Right lobe of liver (tissue), 4 donors: ENCODE measurements at regions not wholly inside any gene's neighbourhood (a gene's known extent, or its start where the extent isn't known, plus 50 kb on each side); places are given as distances from the start of the nearest gene placed in this dataset.

Experiments used
- POLR2A ChIP-seq: fragments of 450-650 bp; IDR thresholded peaks from one replicate; pipeline ENCODE4 v1.6.1; 2017; ENCODE audit warnings: antibody characterized with exemption, mild to moderate bottlenecking
- TF ChIP-seq, protein P1 (sequence below), 4 donors: fragments of 200-600 bp in 3 of 4; fragments of 450-650 bp in 1 of 4; IDR thresholded peaks; one replicate each; pipeline versions ENCODE4 v1.5.1 to v1.8.0; 2016 to 2022; ENCODE audit warnings: antibody characterized with exemption in 4 of 4, mild to moderate bottlenecking in 2 of 4
- donor health status: DM: no; HTN: no; CAD: no.
- donor health status: DM: no; HTN: no; CAD: no.
- donor health status: DM: no; HTN: yes; CAD: no.

DNA sequence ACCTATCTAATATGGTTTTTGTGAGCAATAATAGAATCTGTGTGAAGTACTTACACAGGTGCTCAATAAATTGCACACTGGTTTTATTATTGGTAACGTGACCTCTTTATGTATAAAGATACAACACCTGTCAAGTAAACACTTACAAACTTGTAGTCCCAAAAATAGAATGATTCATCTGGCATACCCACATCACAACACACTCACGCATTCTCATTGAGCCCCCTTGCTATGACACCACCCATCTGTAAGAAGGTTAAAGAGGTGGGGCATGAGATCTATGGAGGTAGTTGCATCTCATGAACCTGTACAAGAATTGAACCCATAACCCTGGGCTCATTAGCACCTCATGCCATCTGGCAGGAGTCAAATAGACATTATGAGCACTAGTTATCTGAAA is 134.9 kb upstream of the THBS1 start:
- TF ChIP-seq, protein P1, sequence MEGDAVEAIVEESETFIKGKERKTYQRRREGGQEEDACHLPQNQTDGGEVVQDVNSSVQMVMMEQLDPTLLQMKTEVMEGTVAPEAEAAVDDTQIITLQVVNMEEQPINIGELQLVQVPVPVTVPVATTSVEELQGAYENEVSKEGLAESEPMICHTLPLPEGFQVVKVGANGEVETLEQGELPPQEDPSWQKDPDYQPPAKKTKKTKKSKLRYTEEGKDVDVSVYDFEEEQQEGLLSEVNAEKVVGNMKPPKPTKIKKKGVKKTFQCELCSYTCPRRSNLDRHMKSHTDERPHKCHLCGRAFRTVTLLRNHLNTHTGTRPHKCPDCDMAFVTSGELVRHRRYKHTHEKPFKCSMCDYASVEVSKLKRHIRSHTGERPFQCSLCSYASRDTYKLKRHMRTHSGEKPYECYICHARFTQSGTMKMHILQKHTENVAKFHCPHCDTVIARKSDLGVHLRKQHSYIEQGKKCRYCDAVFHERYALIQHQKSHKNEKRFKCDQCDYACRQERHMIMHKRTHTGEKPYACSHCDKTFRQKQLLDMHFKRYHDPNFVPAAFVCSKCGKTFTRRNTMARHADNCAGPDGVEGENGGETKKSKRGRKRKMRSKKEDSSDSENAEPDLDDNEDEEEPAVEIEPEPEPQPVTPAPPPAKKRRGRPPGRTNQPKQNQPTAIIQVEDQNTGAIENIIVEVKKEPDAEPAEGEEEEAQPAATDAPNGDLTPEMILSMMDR (IDR thresholded peaks at IDR 0.05), result no peak
- no peak for TF ChIP-seq POLR2A
